CD4-positive, alpha-beta T cell treated with Interleukin-4 for 4 hours (primary cell): ENCODE measurements at regions not wholly inside any gene's neighbourhood (a gene's known extent, or its start where the extent isn't known, plus 50 kb on each side); places are given as distances from the start of the nearest gene placed in this dataset.

Experiments used
- DNase-seq: peaks from one replicate; pipeline ENCODE4 v3.0.0-alpha.2; 2020

DNA sequence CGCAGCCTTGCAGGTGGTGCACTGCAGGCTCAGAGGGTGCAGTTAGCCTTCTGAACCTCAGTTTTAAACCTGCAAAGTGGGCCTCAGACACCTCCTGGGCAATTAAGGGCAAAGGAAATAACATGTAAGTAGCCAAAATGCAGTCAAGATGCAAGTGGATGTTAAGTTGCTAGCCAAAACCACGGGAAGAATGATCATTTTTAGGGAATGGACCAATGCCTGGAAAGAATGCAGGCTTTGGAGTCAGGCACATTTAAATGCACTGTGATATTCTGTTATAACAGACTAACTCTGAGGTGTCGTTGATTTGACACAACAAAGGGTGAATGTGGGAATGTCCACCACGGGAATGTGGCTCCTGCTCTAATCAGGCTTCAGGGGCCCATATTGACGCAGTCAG lies 57.9 kb upstream of the PTGFRN start:
- no peak for DNase-seq

GRCh38 chr1:116852367-116852766 lies 57.3 kb upstream of the PTGFRN start:
- DNase-seq, result no peak

DNA sequence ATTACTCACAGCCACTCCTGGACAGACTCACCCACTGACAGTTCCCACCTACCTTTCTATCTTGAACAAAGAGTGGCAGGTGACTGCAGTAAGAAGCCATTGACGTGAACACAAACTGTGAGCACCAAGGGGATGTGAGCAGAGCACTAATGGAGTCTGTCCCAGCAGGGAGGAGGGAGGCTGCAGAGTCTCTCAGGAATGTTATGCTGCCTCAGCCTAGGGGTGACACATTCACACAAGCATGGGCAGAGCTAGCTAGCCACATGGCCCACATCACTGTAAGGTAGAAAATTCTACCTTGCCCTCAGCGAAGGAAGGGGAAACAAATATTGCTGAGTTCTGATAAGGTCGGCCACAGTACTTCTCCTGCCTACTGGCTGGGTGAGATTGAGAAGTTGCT lies 56.8 kb upstream of the PTGFRN start:
- no peak for DNase-seq

DNA sequence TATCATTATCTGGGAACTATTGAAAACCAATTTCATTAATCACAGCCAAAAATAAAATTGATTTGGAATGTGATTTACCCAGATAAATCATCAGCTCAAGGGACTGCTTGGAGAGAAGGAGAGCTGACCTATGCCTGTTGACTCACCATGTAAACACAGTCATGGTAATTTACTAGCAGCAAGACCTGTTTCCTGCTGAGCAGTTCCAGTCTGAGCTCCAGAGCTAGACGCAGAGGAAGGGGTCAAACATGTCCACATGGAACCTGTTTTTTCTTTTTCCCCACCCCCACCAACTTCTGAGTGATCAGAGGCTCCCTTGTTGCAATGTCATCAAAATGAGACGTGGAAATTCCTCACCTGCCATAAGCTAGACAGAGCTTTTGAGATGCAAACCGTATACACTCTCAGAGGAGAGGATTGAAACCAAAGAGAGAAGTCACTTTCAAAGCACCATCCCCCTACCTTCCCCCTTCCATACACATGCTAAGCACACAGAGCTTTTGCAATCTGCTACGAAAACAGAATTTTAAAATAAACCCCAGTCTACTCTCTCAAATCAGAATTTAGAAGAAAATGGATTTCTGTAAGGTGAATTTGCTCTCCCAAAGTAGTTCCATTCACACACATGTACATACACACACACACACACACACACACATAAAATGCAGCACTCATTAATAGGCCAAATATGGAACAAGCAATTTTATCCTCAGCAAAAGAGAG lies 55.9 kb upstream of the PTGFRN start:
- no peak for DNase-seq

GRCh38 chr1:116854403-116854690 lies 55.4 kb upstream of the PTGFRN start:
- DNase-seq, result no peak

DNA sequence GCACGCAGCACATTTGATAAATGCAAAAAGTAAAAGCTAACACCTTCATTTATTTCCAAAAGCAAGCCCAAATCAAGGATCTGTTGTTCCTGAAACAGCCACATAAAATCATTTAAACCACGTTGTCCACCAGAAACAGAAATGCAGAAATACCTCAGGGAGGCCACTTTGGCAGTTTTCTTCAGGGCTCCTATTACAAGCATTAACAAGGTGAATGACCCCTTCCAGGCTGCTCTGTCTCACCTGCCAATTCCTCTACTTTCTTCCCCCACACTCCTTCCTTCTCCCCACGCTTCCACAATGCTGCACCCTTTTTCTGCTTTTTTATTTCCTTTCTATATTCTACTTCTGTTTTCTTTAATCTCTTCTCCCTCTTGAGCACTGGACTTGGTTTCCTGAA lies 55.0 kb upstream of the PTGFRN start:
- DNase-seq, result no peak

- no peak for DNase-seq
Observed at GRCh38 chr1:116855191-116855619, 54.5 kb upstream of the PTGFRN start.

DNA sequence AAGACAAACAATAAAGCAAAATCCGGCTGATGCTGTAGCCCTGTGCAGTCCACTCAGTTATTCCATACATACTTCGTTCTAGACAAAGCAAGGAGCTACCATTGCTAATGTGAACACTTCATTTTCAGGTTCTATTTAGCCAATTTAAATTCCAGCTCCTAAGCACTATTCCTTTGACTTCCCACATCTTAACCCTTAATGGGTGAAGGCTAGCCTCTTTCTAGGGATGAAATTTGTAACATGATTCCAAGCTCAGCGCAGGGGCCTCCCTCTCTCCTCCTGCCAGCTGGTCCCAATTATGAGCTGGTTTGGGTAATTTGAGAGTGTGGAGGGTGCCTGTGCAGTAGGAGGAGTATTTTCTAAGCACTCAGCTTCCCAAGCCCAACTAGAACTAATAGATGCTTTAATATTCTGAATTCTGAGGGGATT lies 53.9 kb upstream of the PTGFRN start:
- DNase-seq, result no peak

GRCh38 chr1:116856312-116856711 lies 53.4 kb upstream of the PTGFRN start:
- no peak for DNase-seq

DNA sequence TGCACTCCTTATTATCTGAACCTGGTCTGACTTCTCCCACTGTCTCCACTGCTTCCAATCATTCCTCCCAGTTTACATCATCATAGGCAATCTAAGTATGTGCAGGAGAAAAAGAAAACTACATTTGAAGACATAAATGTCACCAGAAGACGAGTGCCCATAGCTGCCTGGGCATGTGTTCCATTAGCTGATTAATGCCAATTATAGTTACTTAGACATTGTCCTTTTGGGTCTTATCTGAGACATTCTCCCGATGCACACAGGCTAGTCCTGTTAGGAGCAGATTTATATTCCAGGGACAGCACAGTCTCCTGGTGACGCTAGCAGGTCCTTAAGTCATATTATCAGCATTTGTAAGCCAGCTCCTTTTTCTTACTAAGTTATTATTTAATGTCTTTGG lies 52.6 kb upstream of the PTGFRN start:
- DNase-seq, result no peak
